Mesenchymal stem cell (in vitro differentiated cells and primary cell): ENCODE measurements at regions not wholly inside any gene's neighbourhood (a gene's known extent, or its start where the extent isn't known, plus 50 kb on each side); places are given as distances from the start of the nearest gene placed in this dataset.

Experiments
- DNase-seq: peaks from one replicate; pipeline ENCODE4 v3.0.0-alpha.2; 2013
- H2AFZ ChIP-seq: one replicate; pipeline ENCODE4 v1.6.1; 2013; ENCODE audit warnings: low read depth, mild to moderate bottlenecking, control low read depth, inconsistent platforms, low read length, moderate library complexity
- H2AK5ac ChIP-seq: 2 replicates; pipeline ENCODE4 v1.6.1; 2013; ENCODE audit warnings: low read length, moderate library complexity, mild to moderate bottlenecking, inconsistent platforms; ENCODE audit not compliant: severe bottlenecking
- H2BK120ac ChIP-seq: one replicate; pipeline ENCODE4 v1.6.1; 2013; ENCODE audit warnings: low read depth, mild to moderate bottlenecking, inconsistent platforms, low read length, moderate library complexity
- H2BK12ac ChIP-seq, 2 experiments: one replicate each; pipeline ENCODE4 v1.6.1; 2013; ENCODE audit warnings: inconsistent platforms in 2 of 2, low read length in 2 of 2, mild to moderate bottlenecking in 2 of 2, moderate library complexity in 2 of 2, control low read depth in 1 of 2
- H2BK15ac ChIP-seq: one replicate; pipeline ENCODE4 v1.6.1; 2013; ENCODE audit warnings: mild to moderate bottlenecking, low read depth, inconsistent platforms; ENCODE audit not compliant: poor library complexity, severe bottlenecking
- H2BK5ac ChIP-seq: 2 replicates; pipeline ENCODE4 v1.6.1; 2013; ENCODE audit warnings: low read depth, mild to moderate bottlenecking, low read length, control low read depth, inconsistent platforms; ENCODE audit not compliant: poor library complexity, severe bottlenecking
- H3K14ac ChIP-seq, 2 experiments: one replicate each; pipeline ENCODE4 v1.6.1; 2013; ENCODE audit warnings: inconsistent platforms in 2 of 2, low read length in 2 of 2, control low read depth in 1 of 2, mild to moderate bottlenecking in 1 of 2, moderate library complexity in 1 of 2
- H3K18ac ChIP-seq, 2 experiments: one replicate each; pipeline ENCODE4 v1.6.1; 2013; ENCODE audit warnings: inconsistent platforms in 2 of 2, low read length in 2 of 2, control low read depth in 1 of 2, low read depth in 1 of 2, mild to moderate bottlenecking in 1 of 2
- H3K23ac ChIP-seq, 2 experiments: one replicate each; pipeline ENCODE4 v1.6.1; 2013; ENCODE audit warnings: inconsistent platforms in 2 of 2, low read length in 2 of 2, mild to moderate bottlenecking in 2 of 2, moderate library complexity in 2 of 2, control low read depth in 1 of 2
- H3K27ac ChIP-seq: 2 replicates; pipeline ENCODE4 v1.5.1; 2013; ENCODE audit warnings: mild to moderate bottlenecking, moderate library complexity, low read length, control low read depth, inconsistent platforms; ENCODE audit not compliant: poor library complexity, severe bottlenecking
- H3K27me3 ChIP-seq, 2 experiments: 2 replicates each; pipeline versions ENCODE4 v1.6.1 to v1.7.0; 2013; ENCODE audit warnings: low read length in 2 of 2, mild to moderate bottlenecking in 2 of 2, moderate library complexity in 2 of 2, control low read depth in 1 of 2, inconsistent platforms in 1 of 2; ENCODE audit not compliant: control insufficient read depth in 1 of 2, insufficient read depth in 1 of 2
- H3K36me3 ChIP-seq, 2 experiments: 2 replicates each; pipeline versions ENCODE4 v1.6.1 to v1.7.0; 2013; ENCODE audit warnings: low read length in 2 of 2, control low read depth in 1 of 2, inconsistent platforms in 1 of 2, low read depth in 1 of 2, mild to moderate bottlenecking in 1 of 2; ENCODE audit not compliant: insufficient read depth in 2 of 2, control insufficient read depth in 1 of 2
- H3K4ac ChIP-seq, 2 experiments: one replicate each; pipeline ENCODE4 v1.6.1; 2013; ENCODE audit warnings: inconsistent platforms in 2 of 2, low read length in 2 of 2, mild to moderate bottlenecking in 2 of 2, moderate library complexity in 2 of 2, control low read depth in 1 of 2, low read depth in 1 of 2
- H3K4me1 ChIP-seq: 2 replicates; pipeline ENCODE4 v1.6.1; 2013; ENCODE audit warnings: low read depth, low read length, control low read depth; ENCODE audit not compliant: control insufficient read depth, insufficient read depth
- H3K4me2 ChIP-seq: 2 replicates; pipeline ENCODE4 v1.6.1; 2013; ENCODE audit warnings: low read length, mild to moderate bottlenecking, inconsistent platforms; ENCODE audit not compliant: poor library complexity, severe bottlenecking
- H3K4me3 ChIP-seq, 2 experiments: 2 replicates each; pipeline versions ENCODE4 v1.5.1 to v1.7.0; 2013; ENCODE audit warnings: low read length in 2 of 2, mild to moderate bottlenecking in 2 of 2, control low read depth in 1 of 2, low read depth in 1 of 2; ENCODE audit not compliant: insufficient read depth in 1 of 2
- H3K79me1 ChIP-seq: replicated peaks from 2 replicates; pipeline ENCODE4 v1.6.1; 2013; ENCODE audit warnings: mild to moderate bottlenecking, control low read depth, low read length, inconsistent platforms; ENCODE audit not compliant: poor library complexity, severe bottlenecking
- H3K9ac ChIP-seq: 2 replicates; pipeline ENCODE4 v1.7.0; 2013; ENCODE audit warnings: mild to moderate bottlenecking, low read length, moderate library complexity
- H3K9me3 ChIP-seq: 2 replicates; pipeline ENCODE4 v1.7.0; 2013; ENCODE audit warnings: mild to moderate bottlenecking, low read length; ENCODE audit not compliant: control insufficient read depth
- H4K8ac ChIP-seq: one replicate; pipeline ENCODE4 v1.6.1; 2013; ENCODE audit warnings: inconsistent platforms, mild to moderate bottlenecking, low read length, moderate library complexity
- H4K91ac ChIP-seq: one replicate; pipeline ENCODE4 v1.6.1; 2013; ENCODE audit warnings: mild to moderate bottlenecking, low read length, inconsistent platforms
- WGBS: methylation state at CpG from one replicate; pipeline ENCODE4 v1.1.7; 2013; ENCODE audit warnings: mixed read lengths; 5-methylcytosine and 5-hydroxymethylcytosine counted together

DNA sequence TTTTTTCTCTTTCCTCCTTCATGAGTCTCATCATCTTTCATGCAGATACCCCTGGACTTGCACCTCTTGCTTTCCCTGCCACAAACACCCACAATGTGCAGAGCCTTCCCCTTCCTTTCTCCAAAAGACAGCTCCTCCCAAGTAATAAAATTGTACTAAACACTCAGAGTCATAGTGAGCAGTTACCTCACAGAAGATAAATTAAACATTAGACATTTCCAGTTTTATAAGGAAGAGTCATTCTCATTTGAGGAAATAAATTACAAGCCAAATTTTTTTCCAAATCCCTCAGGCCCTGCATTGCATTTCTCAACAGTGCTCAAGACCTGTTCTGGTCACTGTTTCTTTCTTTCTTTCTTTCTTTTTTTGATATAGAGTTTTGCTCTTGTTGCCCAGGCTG lies 131.5 kb downstream of the ATPSCKMT start:
- no peak overlapping the region for H3K4me3 ChIP-seq
- no peak overlapping the region for H2AK5ac ChIP-seq
- H2BK15ac ChIP-seq = no peak overlapping the region
- no peaks in the 10 kb centered on the region for H3K9me3 ChIP-seq
- H3K4me1 ChIP-seq = no peaks in the 10 kb centered on the region
- H3K23ac ChIP-seq = no peak overlapping the region
- no peak overlapping the region for H3K27ac ChIP-seq
- no peak overlapping the region for H4K8ac ChIP-seq
- no peak overlapping the region for H4K91ac ChIP-seq
- no peaks in the 10 kb centered on the region for H3K79me1 ChIP-seq
- no peak overlapping the region for H2BK12ac ChIP-seq
- no peak overlapping the region for H3K18ac ChIP-seq
- no peak overlapping the region for H3K4me2 ChIP-seq
- H2BK120ac ChIP-seq = no peak overlapping the region
- H3K9ac ChIP-seq = no peak overlapping the region
- no peak overlapping the region for H2AFZ ChIP-seq
- H3K4ac ChIP-seq = no peak overlapping the region
- no peak overlapping the region for H3K14ac ChIP-seq
- no peak overlapping the region for H2BK5ac ChIP-seq
- no peaks in the 10 kb centered on the region for H3K36me3 ChIP-seq
- DNase-seq = no peak
- peaks cover 0 to 7% of the 10 kb centered on the region in 2 experiments for H3K27me3 ChIP-seq

DNA sequence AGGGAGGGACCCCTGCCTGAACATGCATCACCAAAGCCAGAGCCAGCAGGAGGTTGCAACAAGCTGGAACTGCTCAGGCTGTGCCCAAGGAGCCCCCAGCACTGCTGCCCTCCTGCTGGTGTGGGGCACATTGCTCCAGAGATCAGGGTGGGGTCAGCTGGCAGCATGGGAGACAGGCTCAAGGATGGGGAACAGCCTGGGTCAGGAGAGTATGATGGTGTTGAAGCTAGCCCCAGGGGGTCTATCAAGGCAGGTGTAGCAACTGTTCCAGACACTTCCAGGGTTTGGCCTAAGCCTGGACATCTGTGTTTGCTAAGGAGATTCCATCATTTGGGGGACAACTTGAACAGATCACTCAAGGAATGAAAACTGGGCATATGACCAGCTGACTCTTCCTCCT lies 133.1 kb downstream of the ATPSCKMT start:
- no peak for DNase-seq
- H3K9ac ChIP-seq = no peak overlapping the region
- H3K14ac ChIP-seq = peak overlapping the region in 1 of 2 experiments; percentile 37
- H3K4me3 ChIP-seq = peak overlapping the region in 1 of 2 experiments; percentile 24
- H4K8ac ChIP-seq = no peak overlapping the region
- H3K4ac ChIP-seq = no peak overlapping the region
- no peak overlapping the region for H4K91ac ChIP-seq
- H2AK5ac ChIP-seq = no peak overlapping the region
- H2BK5ac ChIP-seq = no peak overlapping the region
- H2BK15ac ChIP-seq = no peak overlapping the region
- no peaks in the 10 kb centered on the region for H3K36me3 ChIP-seq
- H3K4me2 ChIP-seq = no peak overlapping the region
- H3K4me1 ChIP-seq = no peaks in the 10 kb centered on the region
- peaks cover 0 to 7% of the 10 kb centered on the region in 2 experiments for H3K27me3 ChIP-seq
- H3K23ac ChIP-seq = no peak overlapping the region
- H2BK12ac ChIP-seq = no peak overlapping the region
- no peak overlapping the region for H2BK120ac ChIP-seq
- no peaks in the 10 kb centered on the region for H3K9me3 ChIP-seq
- no peaks in the 10 kb centered on the region for H3K79me1 ChIP-seq
- no peak overlapping the region for H3K18ac ChIP-seq
- no peak overlapping the region for H2AFZ ChIP-seq
- no peak overlapping the region for H3K27ac ChIP-seq

DNA sequence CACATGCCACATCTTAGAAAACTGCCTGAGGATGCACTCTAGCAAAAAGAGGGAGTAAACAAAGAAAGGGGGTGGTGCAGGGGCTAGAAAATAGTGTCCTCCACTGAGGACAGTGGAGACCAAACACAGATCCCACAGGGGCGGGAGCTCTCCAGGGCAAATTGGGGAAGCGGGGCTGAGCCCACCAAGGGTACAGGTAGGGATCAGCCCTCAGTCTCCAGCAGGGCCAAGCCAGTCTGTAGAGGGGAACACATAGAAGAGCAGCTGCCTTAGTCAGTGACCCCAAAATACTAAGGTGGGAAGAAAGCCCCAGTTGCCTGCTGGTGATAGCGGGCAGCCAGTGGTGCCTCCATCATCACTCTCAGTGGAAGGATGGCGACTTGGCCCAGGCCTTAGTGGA lies 134.0 kb downstream of the ATPSCKMT start:
- no peak overlapping the region for H3K27ac ChIP-seq
- H3K4me1 ChIP-seq = no peaks in the 10 kb centered on the region

DNA sequence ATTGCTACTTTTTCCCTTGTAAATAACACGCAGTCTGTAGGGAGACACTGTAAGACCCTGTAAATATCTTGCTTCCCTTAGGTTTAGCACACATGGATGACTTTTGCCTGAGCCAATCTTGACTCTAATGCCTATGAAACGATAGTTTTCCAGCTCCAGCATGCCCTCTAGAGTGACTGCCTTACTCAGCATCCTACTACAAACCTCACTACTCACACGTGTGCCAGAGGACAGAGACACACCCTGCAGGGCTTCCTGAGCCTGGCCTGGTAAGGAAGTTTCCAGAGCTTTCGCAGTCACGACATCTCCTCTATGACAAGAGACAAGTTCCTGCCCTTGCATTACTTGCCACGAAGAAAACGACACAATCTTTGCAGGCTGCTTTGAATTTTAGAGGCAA lies 138.1 kb downstream of the ATPSCKMT start:
- H3K4ac ChIP-seq = no peak overlapping the region
- H3K4me2 ChIP-seq = no peak overlapping the region
- H3K4me3 ChIP-seq = no peak overlapping the region
- H4K91ac ChIP-seq = no peak overlapping the region
- 60% methylated on average over 7 of the region's 7 CpGs for WGBS
- H3K9ac ChIP-seq = no peak overlapping the region
- no peak overlapping the region for H2BK15ac ChIP-seq
- no peak overlapping the region for H2BK120ac ChIP-seq
- no peaks in the 10 kb centered on the region for H3K36me3 ChIP-seq
- H3K18ac ChIP-seq = no peak overlapping the region
- no peak overlapping the region for H2AFZ ChIP-seq
- no peaks in the 10 kb centered on the region for H3K9me3 ChIP-seq
- H2BK5ac ChIP-seq = no peak overlapping the region
- no peak overlapping the region for H3K14ac ChIP-seq
- H3K4me1 ChIP-seq = no peaks in the 10 kb centered on the region
- H3K79me1 ChIP-seq = no peaks in the 10 kb centered on the region
- DNase-seq = peak; percentile 54
- H3K27me3 ChIP-seq = peaks cover 0 to 19% of the 10 kb centered on the region in 2 experiments
- no peak overlapping the region for H2AK5ac ChIP-seq
- H2BK12ac ChIP-seq = no peak overlapping the region
- H4K8ac ChIP-seq = no peak overlapping the region
- no peak overlapping the region for H3K27ac ChIP-seq
- no peak overlapping the region for H3K23ac ChIP-seq

More for the DNA sequence above, 134.0 kb downstream of the ATPSCKMT start:
- Histone ChIP-seq H3K18ac (no peak overlapping the region), H3K79me1 (no peaks in the 10 kb centered on the region), H2BK15ac (no peak overlapping the region), H3K36me3 (no peaks in the 10 kb centered on the region), H2AFZ (no peak overlapping the region), H2BK120ac (no peak overlapping the region), H3K4ac (no peak overlapping the region), H3K4me2 (no peak overlapping the region), H4K8ac (no peak overlapping the region), H3K14ac (no peak overlapping the region), H3K9me3 (no peaks in the 10 kb centered on the region), H2AK5ac (no peak overlapping the region), H3K9ac (no peak overlapping the region), H3K4me3 (no peak overlapping the region), H3K23ac (no peak overlapping the region), H4K91ac (no peak overlapping the region), H2BK5ac (no peak overlapping the region), H2BK12ac (no peak overlapping the region), H3K27me3 (peaks cover 0 to 7% of the 10 kb centered on the region in 2 experiments)
- DNase-seq = no peak
- 93% methylated on average over 4 of the region's 4 CpGs for WGBS
